GM18951 (cell line): ENCODE measurements at regions not wholly inside any gene's neighbourhood (a gene's known extent, or its start where the extent isn't known, plus 50 kb on each side); places are given as distances from the start of the nearest gene placed in this dataset.
"Not testable (repeated sequence)": the region's sequence is repeated elsewhere in the genome, so short reads cannot be mapped to it uniquely, and the experiment has no call there.

Experiments
- POLR2A ChIP-seq: IDR thresholded peaks from 4 replicates; pipeline ENCODE4 v1.6.1; 2011; ENCODE audit warnings: mild to moderate bottlenecking; ENCODE audit not compliant: insufficient read length, insufficient read depth; ENCODE audit errors: extremely low read depth
- in situ Hi-C: fragments of 300-500 bp; cut with MboI; formaldehyde crosslinking; loops from one replicate; pipeline ENCODE4 v1.12.0; 2022; ENCODE audit warnings: low sequenced_read_pairs, mixed read lengths, inconsistent platforms; ENCODE audit not compliant: unreplicated experiment

- in situ Hi-C loops = not testable (repeated sequence)
Observed at GRCh38 chr7:65141405-65141778, 134.9 kb upstream of the ERV3-1 start.

- in situ Hi-C loops = not testable (repeated sequence)
Observed at GRCh38 chr7:65140543-65141404, 134.3 kb upstream of the ERV3-1 start.

GRCh38 chr7:65136850-65137249 lies 130.4 kb upstream of the ERV3-1 start:
- in situ Hi-C loops = not testable (repeated sequence)

- in situ Hi-C loops = not testable (repeated sequence)
Observed at GRCh38 chr7:65133087-65133486, 126.6 kb upstream of the ERV3-1 start.

GRCh38 chr7:65132256-65132655 lies 125.8 kb upstream of the ERV3-1 start:
- in situ Hi-C loops = not testable (repeated sequence)

GRCh38 chr7:65127364-65127763 lies 120.9 kb upstream of the ERV3-1 start:
- in situ Hi-C loops = not testable (repeated sequence)

GRCh38 chr7:65124600-65124999 lies 118.1 kb upstream of the ERV3-1 start:
- in situ Hi-C loops = not testable (repeated sequence)

GRCh38 chr7:65105650-65106203 lies 99.2 kb upstream of the ERV3-1 start:
- in situ Hi-C loops = not testable (repeated sequence)

GRCh38 chr7:65100499-65100898 lies 94.0 kb upstream of the ERV3-1 start:
- in situ Hi-C loops = not testable (repeated sequence)

- in situ Hi-C loops = loop anchor here (5.0 kb wide), 1 partner anchor 691 kb away; no protein-coding TSS in a partner anchor
Observed at GRCh38 chr7:65081669-65082055, 75.2 kb upstream of the ERV3-1 start.

GRCh38 chr7:65080799-65081668 lies 74.5 kb upstream of the ERV3-1 start:
- in situ Hi-C loops = loop anchor here (5.0 kb wide), 1 partner anchor 691 kb away; no protein-coding TSS in a partner anchor
- TF ChIP-seq POLR2A = peak; percentile 62

- in situ Hi-C loops = not testable (repeated sequence)
Observed at GRCh38 chr7:65074959-65075358, 68.5 kb upstream of the ERV3-1 start.

- in situ Hi-C loops = not testable (repeated sequence)
Observed at GRCh38 chr7:65073160-65073559, 66.7 kb upstream of the ERV3-1 start.

- in situ Hi-C loops = not testable (repeated sequence)
Observed at GRCh38 chr7:65071854-65072431, 65.5 kb upstream of the ERV3-1 start.

GRCh38 chr7:65069476-65069875 lies 63.0 kb upstream of the ERV3-1 start:
- in situ Hi-C loops = loop anchor here (5.0 kb wide), 1 partner anchor 688 kb away; no protein-coding TSS in a partner anchor

- in situ Hi-C loops = not testable (repeated sequence)
Observed at GRCh38 chr7:65062566-65062965, 56.1 kb upstream of the ERV3-1 start.

GRCh38 chr7:65059247-65059646 lies 52.8 kb upstream of the ERV3-1 start:
- in situ Hi-C loops = loop anchor here (10.0 kb wide), 1 partner anchor 826 kb away; no protein-coding TSS in a partner anchor
